Retinal pigment epithelial cell (primary cell): ENCODE measurements at regions not wholly inside any gene's neighbourhood (a gene's known extent, or its start where the extent isn't known, plus 50 kb on each side); places are given as distances from the start of the nearest gene placed in this dataset.

Experiments used
- DNase-seq: peaks from one replicate; pipeline ENCODE4 v3.0.0-alpha.2; 2010; ENCODE audit warnings: low read depth
- H3K4me3 ChIP-seq: 2 replicates; pipeline ENCODE4 v1.5.1; 2011; ENCODE audit warnings: mild to moderate bottlenecking, low read length, control low read depth, moderate library complexity
- CTCF ChIP-seq: conservative IDR thresholded peaks from 2 replicates; pipeline ENCODE4 v1.5.1; 2011; ENCODE audit warnings: low read depth, low read length, control low read depth, inconsistent platforms

GRCh38 chr21:28250946-28251345 is 741.7 kb downstream of the LTN1 start:
- DNase-seq = no peak
- no peak overlapping the region for H3K4me3 ChIP-seq
- TF ChIP-seq CTCF = no peak

- H3K4me3 ChIP-seq = no peak overlapping the region
- TF ChIP-seq CTCF = no peak
- DNase-seq = no peak
Measured at GRCh38 chr21:28247454-28248020, 745.1 kb downstream of the LTN1 start.

DNA sequence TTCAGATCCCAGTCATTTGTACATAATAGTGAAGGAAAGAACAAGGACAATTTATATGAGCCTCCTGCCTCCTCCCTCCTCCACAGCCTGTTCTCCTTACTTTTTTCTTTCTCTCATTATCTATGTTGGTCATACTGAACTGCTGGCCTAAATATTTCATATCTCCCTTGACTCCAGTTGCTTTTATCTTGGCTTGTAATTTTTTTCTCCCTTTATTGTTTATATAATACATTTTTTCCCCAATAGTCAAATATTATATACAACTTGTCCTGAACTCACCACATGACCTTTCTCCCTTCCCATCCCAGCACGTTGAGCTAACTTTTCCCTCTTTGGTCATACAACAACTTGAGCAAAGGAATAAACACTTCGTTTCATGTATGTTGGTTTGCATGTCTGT is 752.1 kb downstream of the LTN1 start:
- no peak overlapping the region for H3K4me3 ChIP-seq
- no peak for DNase-seq
- no peak for TF ChIP-seq CTCF

- TF ChIP-seq CTCF = no peak
- no peak for DNase-seq
Measured at GRCh38 chr21:28239340-28239739, 753.3 kb downstream of the LTN1 start.

DNA sequence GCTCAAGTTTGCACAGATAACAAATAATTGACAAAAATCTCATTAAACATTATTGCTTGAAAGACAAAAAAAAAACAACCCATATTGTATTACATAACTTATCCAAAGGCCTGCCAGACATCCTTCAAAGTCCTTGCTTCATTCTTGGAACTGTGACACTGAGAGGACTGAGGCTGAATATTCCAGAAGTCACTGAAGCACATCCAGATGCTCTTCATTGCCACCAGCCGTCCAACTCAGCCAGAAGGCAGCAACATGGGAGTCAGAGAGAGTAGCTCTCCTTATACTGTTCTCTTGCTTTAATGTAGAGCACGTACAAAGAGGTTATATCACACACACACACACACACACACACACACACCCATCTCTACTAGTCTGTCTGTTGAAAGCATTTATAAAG is 755.0 kb downstream of the LTN1 start:
- no peak for TF ChIP-seq CTCF
- no peak for DNase-seq
- H3K4me3 ChIP-seq = no peak overlapping the region

More at GRCh38 chr21:28239340-28239739, 753.3 kb downstream of the LTN1 start:
- no peak overlapping the region for H3K4me3 ChIP-seq

GRCh38 chr21:28235169-28235895 is 757.3 kb downstream of the LTN1 start:
- H3K4me3 ChIP-seq = no peak overlapping the region
- TF ChIP-seq CTCF = peak; percentile 9
- no peak for DNase-seq

GRCh38 chr21:28234326-28234725 is 758.4 kb downstream of the LTN1 start:
- no peak overlapping the region for H3K4me3 ChIP-seq
- no peak for DNase-seq
- no peak for TF ChIP-seq CTCF
